ENCODE measurements at regions not wholly inside any gene's neighbourhood (a gene's known extent, or its start where the extent isn't known, plus 50 kb on each side); places are given as distances from the start of the nearest gene placed in this dataset.
"Not testable (repeated sequence)": the region's sequence is repeated elsewhere in the genome, so short reads cannot be mapped to it uniquely, and the experiment has no call there.

DNA sequence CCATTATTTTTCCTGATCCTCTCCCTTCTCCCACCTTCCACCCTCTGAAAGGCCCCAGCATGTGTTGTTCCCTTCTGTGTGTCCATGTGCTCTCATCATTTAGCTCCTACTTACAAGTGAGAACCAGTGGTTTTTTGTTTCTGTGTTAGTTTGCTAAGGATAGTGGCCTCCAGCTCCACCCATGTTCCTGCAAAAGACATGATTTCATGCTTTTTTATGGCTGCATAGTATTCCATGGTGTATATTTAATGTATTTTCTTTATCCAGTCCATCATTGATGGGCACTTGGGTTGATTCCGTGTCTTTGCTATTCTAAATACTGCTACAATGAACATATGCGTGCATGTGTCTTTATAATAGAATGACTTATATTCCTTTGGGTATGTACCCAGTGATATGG is 89.4 kb upstream of the C1orf174 start:
- H3K36me3 ChIP-seq (ENCODE audit: control insufficient read depth in 2 of 2, insufficient read depth in 2 of 2, low read length in 2 of 2) = no peaks in the 10 kb centered on the region
- no peak overlapping the region for H3K27ac ChIP-seq (ENCODE audit: low read depth in 2 of 2, low read length in 2 of 2)
- no peak overlapping the region for H3K4me3 ChIP-seq (ENCODE audit: low read length in 2 of 2)
- no peaks in the 10 kb centered on the region for H3K9me3 ChIP-seq (ENCODE audit: control insufficient read depth in 2 of 2, low read length in 2 of 2)
- no peaks in the 10 kb centered on the region for H3K4me1 ChIP-seq (ENCODE audit: control insufficient read depth in 2 of 2, insufficient read depth in 2 of 2, low read length in 2 of 2)
- H3K27me3 ChIP-seq (ENCODE audit: control insufficient read depth in 2 of 2, insufficient read depth in 2 of 2, low read length in 2 of 2) = peaks cover 0 to 2% of the 10 kb centered on the region in 2 donors
- no peak overlapping the region for H3K9ac ChIP-seq (ENCODE audit: low read depth in 1 of 2, low read length in 2 of 2)

DNA sequence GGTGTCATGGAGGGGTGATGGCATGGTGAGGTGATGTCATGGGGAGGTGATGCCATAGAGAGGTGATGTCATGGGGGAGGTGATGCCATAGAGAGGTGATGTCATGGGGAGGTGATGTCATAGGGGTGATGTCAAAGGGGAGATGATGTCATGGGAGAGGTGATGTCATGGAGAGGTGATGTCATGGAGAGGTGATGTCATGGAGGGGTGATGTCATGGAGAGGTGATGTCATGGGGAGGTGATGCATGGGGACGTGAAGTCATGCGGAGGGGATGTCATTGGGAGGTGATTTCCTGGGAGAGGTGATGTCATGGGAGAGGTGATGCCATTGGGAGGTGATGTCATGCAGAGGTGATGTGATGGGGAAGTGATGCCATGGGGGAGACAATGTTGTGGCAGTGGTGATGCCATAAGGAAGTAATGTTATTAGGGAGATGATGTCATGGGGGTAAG is 92.1 kb upstream of the C1orf174 start:
- no peaks in the 10 kb centered on the region for H3K9me3 ChIP-seq (ENCODE audit: control insufficient read depth in 2 of 2, low read length in 2 of 2)
- H3K27me3 ChIP-seq (ENCODE audit: control insufficient read depth in 2 of 2, insufficient read depth in 2 of 2, low read length in 2 of 2) = peaks cover 0 to 2% of the 10 kb centered on the region in 2 donors
- H3K27ac ChIP-seq (ENCODE audit: low read depth in 2 of 2, low read length in 2 of 2) = no peak overlapping the region
- no peak overlapping the region for H3K4me3 ChIP-seq (ENCODE audit: low read length in 2 of 2)
- H3K36me3 ChIP-seq (ENCODE audit: control insufficient read depth in 2 of 2, insufficient read depth in 2 of 2, low read length in 2 of 2) = no peaks in the 10 kb centered on the region
- H3K9ac ChIP-seq (ENCODE audit: low read depth in 1 of 2, low read length in 2 of 2) = no peak overlapping the region
- H3K4me1 ChIP-seq (ENCODE audit: control insufficient read depth in 2 of 2, insufficient read depth in 2 of 2, low read length in 2 of 2) = no peaks in the 10 kb centered on the region

DNA sequence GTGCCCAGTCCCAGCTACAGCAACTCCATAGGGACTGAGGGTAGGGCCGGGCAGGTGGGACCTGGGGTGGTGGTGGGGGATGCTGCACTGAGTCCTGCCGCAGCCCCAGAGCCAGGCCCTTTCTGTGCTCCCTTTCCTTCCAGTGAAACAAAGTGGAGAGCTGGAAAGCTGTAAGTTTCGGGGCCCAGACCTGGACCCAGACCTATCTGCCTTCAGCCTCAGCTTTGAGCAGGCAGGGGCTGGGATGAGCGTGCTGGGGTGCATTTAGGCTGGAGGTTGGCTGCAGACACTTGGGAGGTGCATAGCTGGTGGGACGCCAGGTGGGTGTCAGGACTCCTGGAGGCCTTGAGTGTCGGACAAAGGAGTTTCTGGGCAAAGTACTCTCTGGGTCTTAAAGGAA is 92.7 kb upstream of the C1orf174 start:
- no peaks in the 10 kb centered on the region for H3K9me3 ChIP-seq (ENCODE audit: control insufficient read depth in 2 of 2, low read length in 2 of 2)
- no peak overlapping the region for H3K4me3 ChIP-seq (ENCODE audit: low read length in 2 of 2)
- H3K36me3 ChIP-seq (ENCODE audit: control insufficient read depth in 2 of 2, insufficient read depth in 2 of 2, low read length in 2 of 2) = no peaks in the 10 kb centered on the region
- no peaks in the 10 kb centered on the region for H3K4me1 ChIP-seq (ENCODE audit: control insufficient read depth in 2 of 2, insufficient read depth in 2 of 2, low read length in 2 of 2)
- no peak overlapping the region for H3K9ac ChIP-seq (ENCODE audit: low read depth in 1 of 2, low read length in 2 of 2)
- no peaks in the 10 kb centered on the region for H3K27me3 ChIP-seq (ENCODE audit: control insufficient read depth in 2 of 2, insufficient read depth in 2 of 2, low read length in 2 of 2)
- no peak overlapping the region for H3K27ac ChIP-seq (ENCODE audit: low read depth in 2 of 2, low read length in 2 of 2)

DNA sequence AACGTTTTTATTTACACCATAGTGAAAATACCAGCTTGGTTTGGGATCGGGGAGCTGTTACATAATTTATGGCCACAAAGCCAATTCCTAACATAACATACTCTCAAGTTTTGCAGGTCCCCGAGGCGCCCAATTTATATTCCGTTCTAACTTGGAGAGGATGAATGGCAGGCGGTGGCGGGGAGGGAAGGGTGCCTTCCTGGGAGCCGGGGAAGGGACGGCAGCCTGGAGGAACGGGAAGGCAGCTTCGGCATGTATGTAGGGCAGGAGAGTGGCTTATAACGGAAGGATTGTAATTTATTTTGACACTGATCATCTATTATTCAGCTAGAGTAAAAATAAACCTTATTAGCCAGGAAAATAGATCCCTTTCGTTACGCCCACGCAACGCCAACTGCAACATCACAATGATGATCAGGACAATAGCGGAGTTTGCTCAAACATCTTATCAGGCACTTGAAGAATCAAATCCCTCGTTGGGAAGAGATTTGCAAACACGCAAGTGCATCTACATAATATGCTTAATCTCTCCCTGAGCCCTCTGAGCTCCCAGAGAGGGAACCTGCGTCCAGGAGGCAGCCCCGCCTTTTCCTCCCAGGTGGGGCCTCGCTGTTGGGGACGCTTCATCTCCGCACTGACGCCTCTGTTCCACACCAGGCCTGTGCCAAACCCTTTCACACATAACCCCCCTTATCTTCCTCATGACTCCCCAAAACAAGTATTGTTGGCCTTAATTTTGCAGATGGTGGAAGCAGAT is 93.7 kb upstream of the C1orf174 start:
- H3K4me3 ChIP-seq (ENCODE audit: low read length in 2 of 2) = no peak overlapping the region
- no peaks in the 10 kb centered on the region for H3K36me3 ChIP-seq (ENCODE audit: control insufficient read depth in 2 of 2, insufficient read depth in 2 of 2, low read length in 2 of 2)
- H3K27ac ChIP-seq (ENCODE audit: low read depth in 2 of 2, low read length in 2 of 2) = no peak overlapping the region
- H3K9ac ChIP-seq (ENCODE audit: low read depth in 1 of 2, low read length in 2 of 2) = no peak overlapping the region
- H3K9me3 ChIP-seq (ENCODE audit: control insufficient read depth in 2 of 2, low read length in 2 of 2) = no peaks in the 10 kb centered on the region
- no peaks in the 10 kb centered on the region for H3K27me3 ChIP-seq (ENCODE audit: control insufficient read depth in 2 of 2, insufficient read depth in 2 of 2, low read length in 2 of 2)
- H3K4me1 ChIP-seq (ENCODE audit: control insufficient read depth in 2 of 2, insufficient read depth in 2 of 2, low read length in 2 of 2) = no peaks in the 10 kb centered on the region

DNA sequence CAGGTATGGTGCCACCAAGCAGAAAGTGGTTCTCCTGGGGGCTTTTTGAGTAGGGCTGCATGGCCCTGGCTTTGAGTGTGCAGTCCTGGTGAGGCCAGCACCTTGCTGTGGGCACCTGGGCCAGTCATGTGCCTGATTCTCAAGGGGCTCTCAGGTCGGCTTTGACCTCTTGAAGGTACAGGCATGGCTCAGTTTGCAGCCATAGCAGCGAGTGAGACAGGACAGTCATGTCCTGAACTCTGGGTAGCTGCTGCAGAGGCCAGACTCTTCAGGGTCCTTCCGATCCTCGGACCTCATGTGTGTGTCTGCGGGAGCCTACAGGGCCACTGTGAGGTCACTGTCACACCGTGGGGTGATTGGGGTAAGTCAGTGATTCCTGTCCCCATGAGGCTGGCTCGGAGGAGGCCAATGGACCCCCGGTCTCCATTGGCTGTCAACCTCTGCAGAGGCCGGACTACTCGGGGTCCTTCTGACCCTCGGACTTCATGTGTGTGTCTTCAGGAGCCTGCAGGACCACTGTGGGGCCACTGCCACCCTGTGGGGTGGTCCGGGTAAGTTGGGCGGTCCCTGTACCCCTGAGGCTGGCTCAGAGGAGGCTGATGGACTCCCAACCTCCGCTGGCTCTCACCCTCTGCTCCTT is 95.2 kb upstream of the C1orf174 start:
- H3K4me1 ChIP-seq (ENCODE audit: control insufficient read depth in 2 of 2, insufficient read depth in 2 of 2, low read length in 2 of 2) = no peaks in the 10 kb centered on the region
- no peak overlapping the region for H3K27ac ChIP-seq (ENCODE audit: low read depth in 2 of 2, low read length in 2 of 2)
- H3K9me3 ChIP-seq (ENCODE audit: control insufficient read depth in 2 of 2, low read length in 2 of 2) = no peaks in the 10 kb centered on the region
- H3K27me3 ChIP-seq (ENCODE audit: control insufficient read depth in 2 of 2, insufficient read depth in 2 of 2, low read length in 2 of 2) = no peaks in the 10 kb centered on the region
- no peaks in the 10 kb centered on the region for H3K36me3 ChIP-seq (ENCODE audit: control insufficient read depth in 2 of 2, insufficient read depth in 2 of 2, low read length in 2 of 2)
- H3K9ac ChIP-seq (ENCODE audit: low read depth in 1 of 2, low read length in 2 of 2) = no peak overlapping the region
- H3K4me3 ChIP-seq (ENCODE audit: low read length in 2 of 2) = no peak overlapping the region

DNA sequence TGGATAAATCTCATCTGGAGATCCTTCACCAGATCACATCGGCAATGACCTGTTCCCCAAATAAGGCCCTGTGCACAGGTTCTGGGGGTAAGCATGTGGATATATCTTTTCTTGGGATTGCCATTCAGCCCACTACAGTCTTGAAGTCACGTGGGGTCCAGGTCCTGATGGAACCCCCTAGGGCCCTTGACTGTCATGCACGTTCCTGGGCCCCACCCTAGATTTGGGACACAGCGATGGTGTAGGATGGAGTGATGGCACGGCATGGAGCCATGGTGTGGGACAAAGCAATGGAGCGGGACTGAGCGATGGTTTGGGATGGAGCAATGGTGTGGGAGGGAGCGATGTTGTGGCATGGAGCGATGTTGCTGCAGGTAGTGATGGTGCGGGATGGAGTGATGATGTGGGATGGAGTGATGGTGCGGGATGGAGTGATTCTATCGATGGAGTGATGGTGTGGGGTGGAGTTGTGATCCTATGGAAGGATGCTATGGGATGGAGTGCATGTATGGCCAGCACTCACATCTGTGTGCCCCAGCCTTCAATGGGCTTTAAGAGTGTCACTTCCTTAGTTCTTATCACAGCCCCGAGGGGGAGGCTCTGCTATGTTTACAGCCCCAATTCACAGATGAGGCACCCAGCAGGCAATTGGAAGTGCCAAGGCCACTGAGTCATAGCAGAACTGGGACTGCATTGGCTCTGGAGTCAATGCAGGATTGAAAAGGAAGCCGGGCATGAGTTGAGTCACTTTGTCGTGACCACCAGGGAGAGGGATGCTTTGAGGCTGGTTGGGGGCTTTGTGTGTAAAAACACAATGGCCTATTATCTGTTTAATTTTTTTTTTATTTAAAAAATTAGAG is 97.0 kb upstream of the C1orf174 start:
- Histone ChIP-seq H3K27me3 (ENCODE audit: control insufficient read depth in 2 of 2, insufficient read depth in 2 of 2, low read length in 2 of 2) (no peaks in the 10 kb centered on the region), H3K9ac (ENCODE audit: low read depth in 1 of 2, low read length in 2 of 2) (no peak overlapping the region), H3K27ac (ENCODE audit: low read depth in 2 of 2, low read length in 2 of 2) (no peak overlapping the region), H3K36me3 (ENCODE audit: control insufficient read depth in 2 of 2, insufficient read depth in 2 of 2, low read length in 2 of 2) (no peaks in the 10 kb centered on the region), H3K4me3 (ENCODE audit: low read length in 2 of 2) (no peak overlapping the region), H3K4me1 (ENCODE audit: control insufficient read depth in 2 of 2, insufficient read depth in 2 of 2, low read length in 2 of 2) (no peaks in the 10 kb centered on the region), H3K9me3 (ENCODE audit: control insufficient read depth in 2 of 2, low read length in 2 of 2) (no peaks in the 10 kb centered on the region)

DNA sequence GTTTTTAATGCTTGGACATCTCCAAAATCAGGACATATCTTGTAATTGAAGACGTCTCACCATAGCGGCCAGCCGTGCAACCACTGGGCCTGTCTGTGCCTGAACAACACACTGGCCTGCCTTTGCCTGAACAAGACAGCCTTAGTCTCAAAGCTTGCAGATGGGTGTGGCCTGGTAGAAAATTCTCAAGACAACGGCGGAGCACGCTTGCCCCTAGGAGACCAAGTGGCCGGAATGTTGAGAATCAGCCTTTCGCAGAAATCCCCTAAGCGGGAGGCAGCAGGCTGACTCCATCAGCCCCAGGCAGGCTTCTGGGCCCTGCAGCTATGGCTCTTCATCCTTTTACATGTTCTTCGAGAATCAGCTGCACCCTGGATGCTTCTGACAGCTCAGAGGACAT is 98.0 kb upstream of the C1orf174 start:
- no peaks in the 10 kb centered on the region for H3K27me3 ChIP-seq (ENCODE audit: control insufficient read depth in 2 of 2, insufficient read depth in 2 of 2, low read length in 2 of 2)
- no peaks in the 10 kb centered on the region for H3K9me3 ChIP-seq (ENCODE audit: control insufficient read depth in 2 of 2, low read length in 2 of 2)
- no peak overlapping the region for H3K4me3 ChIP-seq (ENCODE audit: low read length in 2 of 2)
- H3K36me3 ChIP-seq (ENCODE audit: control insufficient read depth in 2 of 2, insufficient read depth in 2 of 2, low read length in 2 of 2) = no peaks in the 10 kb centered on the region
- H3K4me1 ChIP-seq (ENCODE audit: control insufficient read depth in 2 of 2, insufficient read depth in 2 of 2, low read length in 2 of 2) = no peaks in the 10 kb centered on the region
- no peak overlapping the region for H3K9ac ChIP-seq (ENCODE audit: low read depth in 1 of 2, low read length in 2 of 2)
- no peak overlapping the region for H3K27ac ChIP-seq (ENCODE audit: low read depth in 2 of 2, low read length in 2 of 2)

DNA sequence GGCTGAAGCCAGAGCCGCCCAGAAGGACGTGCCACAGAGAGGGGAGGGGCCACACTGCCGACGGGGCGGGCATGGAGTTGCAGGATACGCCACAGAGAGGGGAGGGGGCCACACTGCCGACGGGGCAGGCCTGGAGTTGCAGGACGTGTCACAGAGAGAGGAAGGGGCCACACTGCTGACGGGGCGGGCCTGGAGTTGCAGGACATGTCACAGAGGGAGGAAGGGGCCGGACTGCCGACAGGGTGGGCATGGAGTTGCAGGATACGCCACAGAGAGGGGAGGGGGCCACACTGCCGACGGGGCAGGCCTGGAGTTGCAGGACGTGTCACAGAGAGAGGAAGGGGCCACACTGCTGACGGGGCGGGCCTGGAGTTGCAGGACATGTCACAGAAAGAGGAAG is 99.4 kb upstream of the C1orf174 start:
- not testable (repeated sequence) for H3K9ac ChIP-seq (ENCODE audit: low read depth in 1 of 2, low read length in 2 of 2); H3K27me3 ChIP-seq (ENCODE audit: control insufficient read depth in 2 of 2, insufficient read depth in 2 of 2, low read length in 2 of 2); H3K36me3 ChIP-seq (ENCODE audit: control insufficient read depth in 2 of 2, insufficient read depth in 2 of 2, low read length in 2 of 2); H3K4me1 ChIP-seq (ENCODE audit: control insufficient read depth in 2 of 2, insufficient read depth in 2 of 2, low read length in 2 of 2); H3K27ac ChIP-seq (ENCODE audit: low read depth in 2 of 2, low read length in 2 of 2); H3K9me3 ChIP-seq (ENCODE audit: control insufficient read depth in 2 of 2, low read length in 2 of 2); H3K4me3 ChIP-seq (ENCODE audit: low read length in 2 of 2)

DNA sequence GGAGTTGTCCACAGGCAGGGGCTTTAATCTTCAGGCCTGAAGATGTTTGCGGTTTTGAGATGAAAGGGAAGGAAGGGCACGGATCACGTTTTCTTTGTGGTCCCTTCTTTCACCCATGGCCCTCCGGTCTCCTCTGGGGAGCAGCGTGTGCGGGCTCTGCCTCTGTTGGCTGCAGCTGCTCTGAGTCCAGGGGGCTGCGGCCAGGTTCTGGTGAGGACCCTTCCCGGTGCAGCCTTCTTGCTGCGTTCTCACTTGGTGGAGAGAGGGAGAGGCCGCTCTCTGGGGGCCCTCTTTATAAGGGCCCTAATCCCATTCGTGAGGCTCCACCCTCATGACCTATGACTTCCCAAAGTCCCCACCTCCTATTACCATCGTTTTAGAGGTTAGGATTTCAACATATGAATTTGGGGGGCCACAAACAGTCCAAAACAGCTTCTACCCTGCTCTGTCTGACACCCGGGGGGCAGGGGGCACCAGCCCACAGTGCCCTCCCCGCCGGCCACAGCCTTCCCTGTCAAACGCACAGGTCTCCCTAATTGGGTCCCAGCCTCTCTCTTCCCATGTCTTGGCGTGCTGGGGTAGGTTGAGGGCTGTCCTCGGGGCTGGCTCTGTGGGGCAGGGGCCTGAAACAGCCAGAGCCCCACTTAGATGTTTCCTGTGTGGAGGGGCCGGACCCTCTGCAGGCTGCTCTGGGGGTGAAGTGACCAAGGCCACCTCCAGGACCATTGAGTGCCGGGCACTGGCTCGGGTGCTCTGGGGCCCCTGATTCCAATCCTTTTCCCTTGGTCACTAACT is 100.1 kb upstream of the C1orf174 start:
- no peaks in the 10 kb centered on the region for H3K9me3 ChIP-seq (ENCODE audit: control insufficient read depth in 2 of 2, low read length in 2 of 2)
- H3K4me1 ChIP-seq (ENCODE audit: control insufficient read depth in 2 of 2, insufficient read depth in 2 of 2, low read length in 2 of 2) = no peaks in the 10 kb centered on the region
- H3K27me3 ChIP-seq (ENCODE audit: control insufficient read depth in 2 of 2, insufficient read depth in 2 of 2, low read length in 2 of 2) = no peaks in the 10 kb centered on the region
- H3K4me3 ChIP-seq (ENCODE audit: low read length in 2 of 2) = no peak overlapping the region
- H3K27ac ChIP-seq (ENCODE audit: low read depth in 2 of 2, low read length in 2 of 2) = no peak overlapping the region
- no peaks in the 10 kb centered on the region for H3K36me3 ChIP-seq (ENCODE audit: control insufficient read depth in 2 of 2, insufficient read depth in 2 of 2, low read length in 2 of 2)
- no peak overlapping the region for H3K9ac ChIP-seq (ENCODE audit: low read depth in 1 of 2, low read length in 2 of 2)
